Stimulated activated CD4-positive, alpha-beta T cell treated with anti-CD3 and anti-CD28 coated beads, Interleukin-1b, Interleukin-23, amount 100 ng/mL, for 48 hours (primary cell): ENCODE measurements at regions not wholly inside any gene's neighbourhood (a gene's known extent, or its start where the extent isn't known, plus 50 kb on each side); places are given as distances from the start of the nearest gene placed in this dataset.
A peak's percentile ranks its signal among the peaks of the same experiment; 100 is the strongest.
"Not testable (repeated sequence)": the region's sequence is repeated elsewhere in the genome, so short reads cannot be mapped to it uniquely, and the experiment has no call there.

ENCODE experiments used
- DNase-seq: peaks from one replicate; pipeline ENCODE4 v3.0.0-alpha.2; 2020

DNA sequence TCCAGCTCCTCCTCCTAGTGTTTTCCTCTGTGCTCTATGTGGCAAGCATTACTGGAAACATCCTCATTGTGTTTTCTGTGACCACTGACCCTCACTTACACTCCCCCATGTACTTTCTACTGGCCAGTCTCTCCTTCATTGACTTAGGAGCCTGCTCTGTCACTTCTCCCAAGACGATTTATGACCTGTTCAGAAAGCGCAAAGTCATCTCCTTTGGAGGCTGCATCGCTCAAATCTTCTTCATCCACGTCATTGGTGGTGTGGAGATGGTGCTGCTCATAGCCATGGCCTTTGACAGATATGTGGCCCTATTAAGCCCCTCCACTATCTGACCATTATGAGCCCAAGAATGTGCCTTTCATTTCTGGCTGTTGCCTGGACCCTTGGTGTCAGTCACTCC, 64.0 kb downstream of the OR4F15 start:
- not testable (repeated sequence) for DNase-seq

- DNase-seq, result not testable (repeated sequence)
Measured at GRCh38 chr15:101877649-101878048, 65.6 kb downstream of the OR4F15 start.

DNA sequence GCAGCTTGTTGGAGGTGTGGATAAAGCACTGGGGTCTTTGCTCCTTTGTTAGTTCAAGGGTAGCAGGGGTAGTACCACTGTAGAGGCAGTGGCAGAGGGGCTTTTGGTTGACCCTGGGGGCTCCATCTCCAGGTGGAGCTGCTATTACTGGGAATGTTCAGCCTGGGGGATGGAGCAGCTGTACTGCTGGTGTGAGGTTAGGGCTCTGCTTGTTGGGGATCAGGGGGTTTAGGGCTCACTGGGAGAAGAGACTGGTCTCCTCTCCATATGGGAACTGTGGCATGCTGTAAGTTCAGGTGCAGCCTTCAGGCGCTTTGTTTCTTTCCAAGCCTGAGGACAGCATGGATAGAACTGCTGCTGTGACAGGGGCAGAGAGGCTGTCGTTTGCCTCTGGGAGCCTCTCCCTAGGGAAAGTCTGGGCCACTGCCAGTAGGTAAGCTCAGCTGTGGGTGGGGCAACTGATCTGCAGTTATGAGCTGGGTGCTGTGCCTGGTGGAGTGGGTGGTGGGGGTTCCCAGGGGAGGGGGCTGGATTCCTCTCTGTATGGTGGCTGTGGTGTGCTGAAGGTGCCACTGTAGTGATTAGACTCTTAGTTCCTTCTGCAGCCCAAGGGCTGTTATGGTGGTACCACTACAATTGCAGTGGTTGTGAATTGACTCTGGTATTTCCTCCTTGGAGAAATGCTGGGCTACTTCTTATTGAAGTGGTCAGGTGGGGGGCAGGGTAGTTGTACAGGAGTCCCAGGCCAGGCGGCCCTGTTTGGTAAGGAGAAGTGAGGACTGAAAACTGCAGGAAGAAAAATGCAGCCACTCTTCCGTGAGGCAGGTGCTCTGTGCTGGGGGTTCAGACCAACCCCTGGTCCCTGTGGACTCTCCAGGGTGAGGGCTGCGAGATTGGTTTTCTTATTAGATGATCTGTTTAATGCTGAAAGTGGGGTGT, 100.6 kb downstream of the OR4F15 start:
- DNase-seq, result not testable (repeated sequence)

- DNase-seq, result not testable (repeated sequence)
Measured at GRCh38 chr15:101924554-101924953, 112.6 kb downstream of the OR4F15 start.

DNA sequence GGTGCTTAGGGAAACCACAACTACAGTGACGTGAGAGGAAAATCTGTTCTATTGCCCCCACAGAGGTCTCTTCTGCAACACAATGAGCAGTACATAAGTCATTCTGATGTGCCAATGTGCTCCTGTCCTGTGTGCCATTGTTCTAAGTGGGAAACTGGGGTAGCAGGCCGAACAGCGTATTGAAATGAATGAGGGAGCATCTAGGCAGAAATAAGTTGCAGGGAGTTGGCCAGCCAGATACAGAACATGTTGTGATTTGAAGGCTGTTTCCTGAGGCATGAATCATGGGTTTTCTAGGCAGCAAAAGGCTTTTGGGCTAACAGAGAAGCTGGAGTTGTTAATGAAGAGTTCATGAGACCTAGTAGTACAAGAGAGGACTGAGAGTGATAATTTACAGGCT, 122.5 kb downstream of the OR4F15 start:
- not testable (repeated sequence) for DNase-seq

DNA sequence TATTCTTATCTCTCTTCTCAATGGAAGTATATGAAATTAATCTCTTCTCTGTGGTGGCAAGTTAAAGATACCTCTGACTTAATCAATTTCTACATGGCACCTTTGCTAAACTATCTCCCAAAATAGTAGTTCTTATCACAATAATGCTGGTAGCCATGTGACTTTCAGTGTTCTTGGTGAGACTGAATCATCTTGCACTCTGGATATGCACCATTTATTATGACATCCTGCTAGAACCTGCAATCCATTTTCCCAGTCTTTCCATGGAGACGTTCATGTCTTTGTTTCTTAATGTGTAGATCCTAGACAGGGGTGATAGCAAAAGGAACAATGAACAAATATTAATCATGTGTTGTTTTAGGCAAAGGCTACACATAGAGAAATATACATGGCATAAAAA, 125.4 kb downstream of the OR4F15 start:
- not testable (repeated sequence) for DNase-seq

DNA sequence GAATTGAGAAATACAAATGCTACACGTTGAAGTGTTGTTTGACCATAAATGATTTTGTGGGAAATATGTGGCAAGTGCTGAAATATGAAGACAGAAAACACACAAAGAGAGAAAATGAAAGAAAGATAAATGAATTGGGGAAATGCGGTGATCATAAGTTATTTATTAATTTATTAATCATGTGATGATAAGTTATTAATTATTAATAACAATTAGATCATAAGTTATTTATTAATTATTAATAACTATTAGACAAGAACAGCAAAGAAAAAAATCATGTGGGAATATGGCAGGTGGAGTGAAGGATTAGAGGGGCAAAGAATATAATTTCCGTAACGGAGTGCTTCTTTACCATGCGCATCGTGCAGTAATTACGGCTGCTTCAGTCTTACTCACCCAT, 126.6 kb downstream of the OR4F15 start:
- DNase-seq, result not testable (repeated sequence)

DNA sequence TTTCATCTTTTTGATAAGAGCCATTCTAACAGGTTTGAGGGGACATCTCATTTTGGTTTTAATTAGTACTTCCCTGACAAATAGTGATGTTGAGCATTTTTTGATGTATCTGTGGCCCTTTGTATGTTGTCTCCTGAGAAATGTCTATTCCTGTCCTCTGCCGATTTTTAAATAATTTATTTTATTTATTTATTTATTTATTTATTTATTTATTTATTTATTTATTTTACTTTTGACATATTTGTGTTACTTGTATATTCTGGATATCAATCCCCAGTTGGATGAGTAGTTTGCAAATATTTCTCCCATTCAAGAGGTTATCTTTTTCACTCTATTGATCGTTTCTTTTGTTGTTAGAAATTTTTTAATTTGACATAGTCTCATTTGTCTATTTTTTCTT, 133.9 kb downstream of the OR4F15 start:
- DNase-seq, result not testable (repeated sequence)

DNA sequence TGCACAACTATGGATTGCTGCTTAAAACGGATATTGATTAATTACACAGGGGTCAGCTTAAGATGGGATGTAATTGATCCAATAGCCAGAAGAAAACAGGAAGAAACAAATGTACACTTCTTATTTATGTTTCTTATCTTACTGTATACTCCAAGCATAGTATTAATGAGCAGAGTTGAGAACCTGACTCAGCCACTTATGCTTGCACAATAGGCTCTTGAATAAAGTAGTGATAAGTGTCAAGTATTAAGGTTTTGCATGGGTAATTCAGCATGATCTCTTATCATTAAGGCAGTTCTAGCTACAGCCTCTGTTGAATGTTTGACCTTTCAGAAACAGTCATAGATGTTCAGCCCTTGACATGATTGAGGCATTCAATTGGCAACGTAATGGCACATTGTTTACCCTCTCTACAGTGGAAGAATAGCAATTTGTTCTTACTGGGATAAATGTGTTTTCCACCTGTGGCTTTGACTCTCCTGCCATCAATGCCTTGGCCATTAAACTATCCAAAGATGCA, 136.5 kb downstream of the OR4F15 start:
- not testable (repeated sequence) for DNase-seq

DNA sequence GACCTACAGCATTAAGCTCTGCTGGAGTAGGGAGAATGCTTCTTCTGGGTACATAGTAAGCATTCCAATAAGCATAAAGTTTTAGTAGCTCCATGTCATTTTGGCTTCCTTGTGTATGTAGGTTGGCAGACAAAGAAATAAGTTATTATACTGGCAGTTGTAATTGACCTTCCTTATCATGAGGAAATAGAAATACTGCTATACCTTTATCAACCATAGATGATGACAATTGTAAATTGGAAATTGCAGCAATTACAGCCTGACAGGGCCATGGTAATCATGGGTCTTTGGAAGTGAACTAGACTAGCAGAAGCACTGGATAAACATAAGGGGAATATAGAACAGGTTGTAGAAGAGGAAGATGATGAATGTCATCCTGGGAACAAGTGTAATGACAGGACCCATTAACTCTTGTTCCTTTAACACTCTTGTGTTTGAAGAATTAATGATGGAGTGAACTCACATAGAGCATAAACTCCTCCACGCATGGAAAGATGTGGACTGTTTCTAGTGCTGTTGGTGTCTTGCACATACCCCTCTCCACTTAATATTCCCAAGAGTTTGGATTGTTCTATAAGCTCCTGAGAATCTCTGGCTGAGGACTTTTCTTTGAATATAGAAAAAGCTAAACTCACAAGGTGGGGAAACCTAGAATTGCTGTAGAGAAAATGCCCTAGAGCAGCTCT, 137.5 kb downstream of the OR4F15 start:
- not testable (repeated sequence) for DNase-seq

- DNase-seq, result not testable (repeated sequence)
Measured at GRCh38 chr15:101953993-101954392, 142.0 kb downstream of the OR4F15 start.

DNA sequence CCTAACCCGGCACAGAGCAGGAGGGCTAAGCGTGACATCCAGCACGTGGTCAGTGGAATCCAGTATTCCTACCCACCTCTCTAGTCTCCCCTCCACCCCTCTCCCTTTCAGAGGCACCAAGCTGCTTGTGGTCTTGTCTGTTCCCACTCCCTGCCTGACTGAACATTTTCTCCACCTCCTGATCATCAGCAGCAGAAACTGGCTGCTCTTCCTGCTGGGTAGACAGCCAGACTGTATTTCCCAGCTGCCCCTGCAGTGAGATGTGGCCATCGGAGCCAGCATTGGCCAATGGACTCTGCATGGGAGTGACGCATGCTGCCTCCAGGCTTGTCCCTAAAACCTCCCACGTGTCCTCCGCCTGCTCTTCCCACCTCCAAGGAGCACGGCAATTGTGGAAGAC, 143.8 kb downstream of the OR4F15 start:
- DNase-seq, result not testable (repeated sequence)

DNA sequence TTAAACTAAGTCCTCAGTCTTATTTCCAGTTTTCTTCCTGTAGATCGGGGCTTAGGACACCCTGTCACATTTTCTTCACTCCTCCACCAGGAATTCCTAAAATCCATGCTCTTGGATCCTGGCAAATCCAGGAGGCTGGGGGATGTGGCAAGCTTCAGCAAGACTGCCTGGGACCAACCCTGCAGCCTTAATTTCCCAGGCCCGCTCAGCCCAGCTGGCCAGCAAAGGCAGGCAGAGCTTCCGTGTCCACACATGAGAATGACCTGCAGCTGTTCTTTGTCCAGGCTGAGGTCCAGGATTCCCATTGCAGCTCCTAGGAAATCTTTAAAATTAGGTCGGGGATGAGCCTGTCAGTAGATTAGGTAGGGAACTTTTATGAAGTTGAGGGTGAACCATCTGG, 146.7 kb downstream of the OR4F15 start:
- DNase-seq, result not testable (repeated sequence)

- DNase-seq, result not testable (repeated sequence)
Measured at GRCh38 chr15:101961263-101961662, 149.3 kb downstream of the OR4F15 start.

GRCh38 chr15:101961765-101962164, 149.8 kb downstream of the OR4F15 start:
- DNase-seq, result not testable (repeated sequence)

DNA sequence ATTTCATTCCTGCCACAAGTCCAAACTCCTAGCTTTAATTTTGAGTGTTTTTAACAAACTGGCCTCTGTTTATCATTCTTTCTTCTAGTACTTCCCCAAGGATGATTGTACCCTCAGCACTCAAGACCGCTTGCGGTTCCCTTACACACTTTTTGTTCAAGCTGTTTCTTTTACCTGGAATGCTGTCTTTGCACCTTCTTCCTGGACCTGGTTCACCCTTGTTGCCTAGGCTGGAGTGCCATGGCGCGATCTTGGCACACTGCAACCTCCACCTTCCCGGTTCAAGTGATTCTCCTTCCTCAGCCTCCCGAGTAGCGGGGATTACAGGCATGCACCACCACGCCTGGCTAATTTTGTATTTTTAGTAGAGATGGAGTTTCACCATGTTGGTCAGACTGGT, 151.7 kb downstream of the OR4F15 start:
- DNase-seq, result not testable (repeated sequence)

- DNase-seq, result not testable (repeated sequence)
Measured at GRCh38 chr15:101965353-101965752, 153.4 kb downstream of the OR4F15 start.

- not testable (repeated sequence) for DNase-seq
Measured at GRCh38 chr15:101965860-101966259, 153.9 kb downstream of the OR4F15 start.

DNA sequence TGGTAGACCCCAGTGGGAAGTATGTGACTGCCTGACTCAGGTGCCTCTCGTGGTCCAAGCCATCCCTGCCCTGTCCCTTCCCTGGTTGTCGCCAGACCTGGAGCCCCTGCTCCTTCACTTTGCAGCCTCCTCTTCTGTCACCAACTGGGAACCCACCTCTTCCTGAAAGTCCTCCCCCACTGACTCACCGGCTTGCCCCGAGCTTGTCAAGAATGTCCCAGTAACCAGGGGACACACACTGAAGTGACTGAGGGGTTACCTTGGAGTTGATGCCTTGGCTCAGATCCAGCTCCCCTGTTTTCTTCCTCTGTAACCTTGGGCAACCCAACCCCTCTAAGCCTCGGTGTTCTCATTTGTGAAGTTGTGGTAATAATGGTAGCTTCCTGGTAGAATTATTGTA, 155.4 kb downstream of the OR4F15 start:
- not testable (repeated sequence) for DNase-seq

- DNase-seq, result not testable (repeated sequence)
Measured at GRCh38 chr15:101970605-101971004, 158.6 kb downstream of the OR4F15 start.

- DNase-seq, result not testable (repeated sequence)
Measured at GRCh38 chr15:101977281-101977680, 165.3 kb downstream of the OR4F15 start.

- peak; percentile 26 for DNase-seq
Measured at GRCh38 chr15:101980206-101980910, 168.4 kb downstream of the OR4F15 start.
